GM12864 (cell line): ENCODE measurements at regions not wholly inside any gene's neighbourhood (a gene's known extent, or its start where the extent isn't known, plus 50 kb on each side); places are given as distances from the start of the nearest gene placed in this dataset.

Experiments
- DNase-seq: peaks from one replicate; pipeline ENCODE4 v3.0.0-alpha.2; 2011; ENCODE audit warnings: low read depth
- H3K4me3 ChIP-seq: 2 replicates; pipeline ENCODE4 v1.5.1; 2011; ENCODE audit warnings: mild to moderate bottlenecking, low read depth, low read length, control low read depth
- TF ChIP-seq, protein P1 (sequence below): IDR thresholded peaks from 2 replicates; pipeline ENCODE4 v1.5.1; 2011; ENCODE audit warnings: low read depth, mild to moderate bottlenecking, moderate library complexity, low read length, control low read depth, inconsistent platforms; ENCODE audit errors: missing control alignments

DNA sequence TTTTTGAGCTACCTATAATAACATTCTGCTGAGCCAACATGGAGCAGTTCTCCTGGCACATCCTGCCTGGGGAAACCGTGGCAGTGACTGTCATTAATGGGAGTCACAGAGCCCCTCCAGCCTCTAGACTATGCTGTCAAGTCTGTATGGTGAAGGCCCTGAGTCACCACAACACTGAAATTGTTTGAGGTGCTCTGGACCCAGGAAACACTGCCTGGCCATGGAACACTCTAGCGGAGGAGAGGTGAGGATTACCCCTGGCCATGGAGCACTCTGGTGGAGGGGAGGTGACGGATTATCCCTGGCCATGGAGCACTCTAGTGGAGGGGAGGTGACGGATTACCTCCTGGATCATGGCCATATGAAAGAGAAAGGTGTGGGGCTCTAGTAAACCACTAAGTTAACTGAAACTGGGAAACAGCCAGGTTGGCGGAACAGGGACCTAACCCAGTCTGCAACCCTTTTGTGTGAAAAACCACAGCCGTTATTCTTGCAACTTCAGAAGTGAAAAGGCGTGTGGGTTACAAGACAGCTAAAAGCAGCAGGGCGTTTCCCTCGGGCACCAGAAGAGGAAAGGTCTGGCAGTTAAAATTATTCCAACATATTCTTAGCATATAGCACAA, 156.7 kb downstream of the KCNJ12 start:
- TF ChIP-seq, protein P1, sequence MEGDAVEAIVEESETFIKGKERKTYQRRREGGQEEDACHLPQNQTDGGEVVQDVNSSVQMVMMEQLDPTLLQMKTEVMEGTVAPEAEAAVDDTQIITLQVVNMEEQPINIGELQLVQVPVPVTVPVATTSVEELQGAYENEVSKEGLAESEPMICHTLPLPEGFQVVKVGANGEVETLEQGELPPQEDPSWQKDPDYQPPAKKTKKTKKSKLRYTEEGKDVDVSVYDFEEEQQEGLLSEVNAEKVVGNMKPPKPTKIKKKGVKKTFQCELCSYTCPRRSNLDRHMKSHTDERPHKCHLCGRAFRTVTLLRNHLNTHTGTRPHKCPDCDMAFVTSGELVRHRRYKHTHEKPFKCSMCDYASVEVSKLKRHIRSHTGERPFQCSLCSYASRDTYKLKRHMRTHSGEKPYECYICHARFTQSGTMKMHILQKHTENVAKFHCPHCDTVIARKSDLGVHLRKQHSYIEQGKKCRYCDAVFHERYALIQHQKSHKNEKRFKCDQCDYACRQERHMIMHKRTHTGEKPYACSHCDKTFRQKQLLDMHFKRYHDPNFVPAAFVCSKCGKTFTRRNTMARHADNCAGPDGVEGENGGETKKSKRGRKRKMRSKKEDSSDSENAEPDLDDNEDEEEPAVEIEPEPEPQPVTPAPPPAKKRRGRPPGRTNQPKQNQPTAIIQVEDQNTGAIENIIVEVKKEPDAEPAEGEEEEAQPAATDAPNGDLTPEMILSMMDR, result no peak
- H3K4me3 ChIP-seq, result no peak overlapping the region
- no peak for DNase-seq

- DNase-seq, result no peak
- TF ChIP-seq, protein P1, result no peak
- H3K4me3 ChIP-seq, result no peak overlapping the region
Observed at GRCh38 chr17:21535686-21536375, 156.5 kb upstream of the KCNJ18 start.

- TF ChIP-seq, protein P1, result no peak
- DNase-seq, result no peak
- no peak overlapping the region for H3K4me3 ChIP-seq
Observed at GRCh38 chr17:21537302-21537701, 155.0 kb upstream of the KCNJ18 start.

DNA sequence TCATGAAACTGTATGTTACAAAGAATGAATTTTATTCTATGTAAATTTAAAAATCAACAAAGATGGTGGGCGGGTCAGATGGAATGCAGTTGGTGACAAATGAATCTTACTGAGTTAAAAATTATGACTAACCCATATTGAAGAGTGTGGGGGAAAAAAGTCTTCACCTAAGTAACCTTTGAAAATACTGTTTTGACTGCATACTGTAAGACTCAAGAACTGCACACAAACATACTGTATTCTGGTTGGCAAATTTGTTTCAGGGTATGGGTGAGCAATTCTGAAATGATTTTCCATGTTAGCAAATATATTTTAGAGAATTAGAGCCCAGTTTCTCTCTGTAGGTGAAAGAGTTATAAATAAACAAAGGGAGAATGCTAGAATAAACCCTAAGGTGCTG, 153.7 kb upstream of the KCNJ18 start:
- no peak overlapping the region for H3K4me3 ChIP-seq
- TF ChIP-seq, protein P1, result no peak
- no peak for DNase-seq

- no peak overlapping the region for H3K4me3 ChIP-seq
- no peak for DNase-seq
- TF ChIP-seq, protein P1, result no peak
Observed at GRCh38 chr17:21539146-21539545, 153.2 kb upstream of the KCNJ18 start.

- no peak overlapping the region for H3K4me3 ChIP-seq
- no peak for DNase-seq
- TF ChIP-seq, protein P1, result no peak
Observed at GRCh38 chr17:21540502-21540901, 151.8 kb upstream of the KCNJ18 start.

GRCh38 chr17:21542070-21542469, 150.3 kb upstream of the KCNJ18 start:
- TF ChIP-seq, protein P1, result no peak

More at GRCh38 chr17:21542070-21542469, 150.3 kb upstream of the KCNJ18 start:
- H3K4me3 ChIP-seq, result no peak overlapping the region
- DNase-seq, result no peak
